SIG-M5 (cell line): ENCODE measurements at regions not wholly inside any gene's neighbourhood (a gene's known extent, or its start where the extent isn't known, plus 50 kb on each side); places are given as distances from the start of the nearest gene placed in this dataset.

Experiments used
- DNase-seq: peaks from one replicate; lab custom pipeline; 2025; lab: John Stamatoyannopoulos, UW

DNA sequence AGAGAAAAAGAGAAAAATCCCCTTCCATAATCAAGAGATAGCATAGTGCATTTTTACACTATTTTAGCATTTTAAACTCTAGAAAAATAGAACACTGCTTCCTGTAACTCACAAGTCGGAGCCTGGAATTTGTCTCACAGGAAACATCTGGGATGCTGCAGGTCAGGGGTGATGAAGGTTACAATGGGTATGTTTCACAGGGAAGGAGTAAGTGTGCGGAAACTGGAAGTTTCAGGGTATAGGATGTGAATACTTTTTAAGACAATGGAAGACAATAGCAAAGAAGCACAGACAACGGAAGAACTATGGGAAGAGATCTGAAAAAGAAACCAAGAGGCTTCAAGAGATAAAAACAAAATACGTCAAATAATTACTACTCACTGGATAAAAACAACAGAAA is 361.0 kb upstream of the MARCKS start:
- DNase-seq: no peak

DNA sequence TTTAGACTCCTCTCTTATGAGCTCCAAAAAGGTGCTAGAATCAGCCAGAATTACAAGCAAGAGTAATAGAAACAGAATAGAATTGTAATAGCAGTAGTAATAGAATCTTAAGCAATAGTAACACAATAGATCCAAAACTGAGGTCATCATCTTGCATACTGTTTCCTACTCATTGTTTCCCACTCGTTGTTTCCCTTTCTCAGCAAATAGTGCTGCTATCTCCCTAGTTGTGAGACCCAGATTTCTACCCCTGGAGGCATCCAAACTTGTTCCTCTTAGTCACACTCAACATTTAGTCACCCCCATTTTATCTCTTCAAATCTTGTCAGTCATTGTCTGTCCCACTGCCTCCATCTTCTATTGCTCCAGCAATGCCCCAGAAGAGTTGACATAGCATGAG is 356.9 kb upstream of the MARCKS start:
- no peak for DNase-seq

DNA sequence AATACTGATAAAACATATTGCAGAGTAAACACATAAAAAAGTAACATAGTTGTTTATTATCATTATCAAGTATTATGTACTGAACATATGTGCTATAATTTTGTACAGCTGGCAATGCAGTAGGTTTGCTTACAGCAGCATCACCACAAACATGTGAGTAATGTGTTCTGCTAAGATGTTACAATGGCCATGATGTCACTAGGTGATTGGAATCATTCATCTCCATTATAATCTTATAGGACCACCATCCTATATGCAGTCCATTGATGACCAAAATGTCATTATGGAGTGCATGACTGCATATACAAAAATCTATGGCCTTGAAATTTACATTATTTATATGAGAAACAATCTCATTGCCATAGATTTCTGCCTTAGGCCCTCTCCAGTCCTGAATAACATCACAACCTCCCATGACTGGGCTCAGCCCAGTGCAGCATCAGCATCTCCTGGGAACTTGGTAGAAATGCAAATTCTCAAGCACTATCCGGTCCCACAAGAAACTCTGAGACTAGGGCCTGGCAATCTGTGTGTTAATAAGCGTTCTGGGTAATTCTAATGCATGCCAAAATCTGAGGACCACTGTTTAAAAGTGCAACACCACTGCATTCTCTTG is 352.0 kb upstream of the MARCKS start:
- no peak for DNase-seq

DNA sequence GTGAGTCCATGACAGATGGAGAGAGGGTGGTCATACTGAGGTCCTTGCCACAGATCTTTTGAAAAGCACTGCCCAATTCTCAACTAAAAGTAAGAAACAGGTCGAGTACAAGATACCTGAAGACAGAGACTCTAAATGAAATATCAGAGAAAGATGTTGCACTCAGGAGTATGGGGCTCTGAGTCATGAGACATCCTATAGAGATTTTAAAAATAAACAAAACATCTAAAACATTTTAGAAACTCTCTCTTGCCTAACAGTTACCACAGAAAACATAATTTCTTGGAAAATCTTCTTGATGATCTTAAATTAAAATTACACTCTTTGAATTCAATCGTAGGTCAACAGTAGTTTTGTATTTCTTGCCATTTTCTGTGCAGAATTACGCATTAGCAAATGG is 348.9 kb upstream of the MARCKS start:
- DNase-seq: no peak

DNA sequence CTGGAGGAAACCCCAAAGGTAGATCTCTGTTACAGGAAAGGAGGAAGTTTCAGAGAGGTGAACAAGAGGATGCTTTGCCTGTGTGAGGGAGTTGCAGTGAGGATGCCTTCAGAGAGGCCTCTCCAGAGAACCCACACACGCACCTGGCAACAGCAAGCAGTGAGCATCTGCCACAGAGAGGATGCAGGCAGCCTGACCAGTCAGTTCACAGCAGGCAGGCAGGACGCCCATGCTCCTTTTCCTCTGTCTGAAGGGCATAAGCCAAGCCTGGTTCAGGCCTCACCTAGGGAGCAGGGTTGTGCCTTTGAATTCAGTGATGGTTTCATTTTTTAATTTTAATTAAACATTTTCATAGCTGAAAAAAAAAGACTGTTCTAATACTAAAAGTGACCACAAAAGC is 346.0 kb upstream of the MARCKS start:
- no peak for DNase-seq

DNA sequence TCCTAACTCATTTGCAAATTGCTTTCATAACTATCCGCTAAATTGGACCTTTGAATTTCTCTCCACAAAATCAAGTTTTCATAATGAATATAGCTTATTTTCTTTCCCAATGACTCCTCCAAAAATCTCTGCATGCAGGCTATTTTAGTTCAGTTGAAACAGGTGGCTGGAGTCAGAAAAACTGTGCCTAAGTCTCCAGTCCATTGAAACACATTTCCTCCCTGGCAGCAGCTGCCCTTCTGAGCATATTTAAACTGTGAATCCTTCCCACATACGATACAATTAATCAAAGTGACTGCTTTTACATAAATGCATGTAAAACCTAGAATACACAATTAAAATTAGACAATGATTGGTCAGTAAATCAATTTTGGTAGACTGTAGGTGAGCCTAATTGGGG is 344.6 kb upstream of the MARCKS start:
- no peak for DNase-seq

DNA sequence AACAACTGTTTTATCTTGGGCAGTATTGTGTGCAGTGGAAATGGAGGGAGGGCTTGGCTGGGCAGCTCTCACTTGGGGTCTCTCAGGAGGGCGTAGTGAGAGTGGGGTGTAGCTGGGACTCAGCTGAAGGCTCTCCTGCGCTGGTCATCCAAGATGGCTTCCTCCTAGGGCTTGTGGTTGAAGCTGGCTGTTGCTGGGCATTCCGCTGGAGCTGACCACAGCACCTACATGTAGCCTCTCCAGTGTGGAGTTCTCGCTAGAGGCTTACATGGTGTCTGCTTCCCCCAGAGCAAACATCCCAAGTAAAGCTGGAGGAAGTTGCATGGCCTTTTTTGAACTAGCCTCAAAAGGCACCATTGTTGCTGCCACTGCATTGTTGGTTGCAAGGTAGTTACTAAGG is 344.1 kb upstream of the MARCKS start:
- DNase-seq: no peak

DNA sequence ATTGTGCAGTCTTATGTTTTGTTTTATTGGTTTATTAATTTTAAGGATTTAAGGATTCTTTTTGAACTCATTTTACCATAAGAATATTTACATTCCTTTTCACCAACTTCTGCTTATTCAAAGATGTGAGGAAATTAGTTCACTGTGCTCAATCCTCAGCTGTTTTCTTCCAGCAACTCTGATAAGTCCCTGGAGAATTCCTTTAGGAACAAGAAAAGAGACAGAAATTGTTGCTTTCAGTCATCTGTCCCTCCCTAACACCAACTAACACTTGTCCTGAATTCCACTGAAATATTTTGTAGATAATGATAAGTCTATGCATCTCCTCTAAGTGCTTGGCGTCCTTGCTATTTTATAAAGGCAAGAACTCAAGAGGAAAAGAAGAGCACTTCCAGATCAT is 334.8 kb upstream of the MARCKS start:
- no peak for DNase-seq

DNA sequence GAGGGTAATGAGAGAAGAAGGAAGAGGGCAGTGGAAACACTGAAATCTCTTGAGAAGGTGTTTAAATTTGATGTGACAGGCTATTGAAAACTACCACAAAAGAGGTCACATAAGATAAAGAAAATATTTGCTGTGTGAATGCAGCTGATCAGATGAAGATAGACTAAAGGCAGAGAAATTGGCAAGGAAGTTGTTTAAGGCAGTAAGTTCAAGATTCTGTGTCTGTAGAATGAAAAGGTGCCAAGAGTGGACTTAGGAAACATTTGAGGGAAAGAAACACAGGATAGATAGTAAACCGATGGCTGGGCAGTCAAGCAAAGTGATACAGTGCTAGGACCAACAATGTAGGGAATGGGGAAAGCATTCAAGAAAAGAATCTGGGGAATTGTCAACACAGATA is 332.3 kb upstream of the MARCKS start:
- DNase-seq: no peak

DNA sequence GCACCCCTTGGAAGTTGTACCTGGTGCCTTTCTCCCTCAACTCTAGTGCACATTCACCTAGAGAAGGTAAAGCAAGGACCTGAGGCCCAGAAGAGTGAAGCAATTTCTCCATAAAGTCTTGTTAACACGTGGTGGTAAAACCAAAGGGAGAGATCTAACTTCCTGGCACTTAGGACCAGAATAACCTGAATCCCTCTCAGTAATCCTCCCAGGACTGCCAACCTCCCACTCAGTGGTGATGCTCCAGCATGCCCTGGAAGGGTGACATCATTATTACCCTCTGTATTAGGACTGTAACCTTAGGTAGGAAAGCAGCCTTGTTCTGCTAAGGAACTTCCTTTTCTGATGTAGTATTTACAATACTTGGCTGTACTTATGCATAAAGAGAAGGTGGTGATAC is 330.6 kb upstream of the MARCKS start:
- no peak for DNase-seq

DNA sequence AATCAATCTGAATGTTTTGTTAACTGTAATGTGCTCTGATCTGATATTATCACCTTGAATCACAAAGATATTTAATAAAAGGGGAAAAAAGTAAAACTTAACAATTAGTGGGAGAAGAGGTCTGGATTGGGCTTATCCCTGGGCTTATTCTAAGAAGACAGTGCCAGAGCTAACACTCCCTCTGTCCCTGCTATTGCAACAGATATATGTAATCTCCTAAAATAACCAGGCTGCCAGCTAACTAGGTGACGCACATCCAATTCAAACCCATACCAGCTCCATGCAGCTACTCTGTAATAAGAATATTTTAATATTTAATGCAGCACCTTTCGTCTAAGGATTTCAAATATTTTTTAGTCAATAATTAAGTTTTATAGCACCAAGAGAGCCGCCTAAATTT is 330.1 kb upstream of the MARCKS start:
- DNase-seq: no peak

DNA sequence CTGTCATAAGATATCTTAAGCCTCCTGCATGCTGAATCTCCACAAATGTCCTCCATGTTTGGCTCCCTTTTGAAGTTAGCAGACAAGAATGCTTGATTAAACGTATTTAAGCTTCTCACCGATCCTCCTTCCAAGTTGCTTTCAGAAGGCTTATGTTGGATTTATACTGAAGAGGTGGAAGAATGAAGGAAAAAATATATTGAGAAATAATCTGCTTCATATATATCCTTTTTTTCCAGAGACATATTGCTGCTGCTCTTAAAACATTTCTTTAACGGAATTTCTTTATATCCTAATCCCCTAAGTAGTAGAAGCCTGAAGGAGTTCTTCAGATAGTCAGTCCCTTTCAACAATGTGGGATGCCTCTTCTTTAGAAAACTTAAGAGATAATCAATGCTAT is 329.0 kb upstream of the MARCKS start:
- no peak for DNase-seq

DNA sequence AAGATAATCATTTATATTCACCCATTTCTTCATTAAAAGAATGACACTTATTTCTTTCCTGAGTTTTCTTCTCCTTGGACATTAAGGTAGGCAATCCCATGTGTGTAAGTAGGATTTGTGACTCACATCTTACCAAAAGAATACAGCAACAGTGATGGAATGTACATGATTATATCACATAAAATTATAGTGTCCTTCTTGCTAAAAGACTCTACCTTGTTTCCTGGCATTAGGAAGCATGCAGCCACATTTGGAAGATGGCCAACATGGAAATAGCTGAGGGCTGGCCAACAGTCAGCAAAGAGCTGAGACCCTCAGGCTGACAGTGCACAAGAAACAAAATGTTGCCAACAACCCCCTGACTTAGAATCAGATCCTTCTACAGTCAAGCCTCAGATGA is 327.9 kb upstream of the MARCKS start:
- DNase-seq: no peak

DNA sequence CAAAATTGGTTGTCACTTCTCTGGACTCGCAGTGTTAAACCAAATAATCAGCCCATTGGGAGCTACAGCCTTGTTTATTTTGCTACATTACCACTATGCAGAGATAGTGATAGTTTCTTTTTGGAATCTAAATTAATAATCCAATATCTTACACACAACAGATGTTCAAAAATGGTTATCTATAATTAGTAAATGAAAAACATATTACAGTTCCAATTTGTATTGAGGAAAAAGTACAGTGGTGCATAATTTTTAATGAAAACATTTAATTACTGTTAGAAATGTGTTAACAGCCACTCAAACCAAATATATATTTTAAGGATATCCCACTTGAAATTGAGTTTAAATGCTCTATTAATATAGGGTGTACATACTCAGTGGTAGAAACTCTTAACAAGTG is 327.3 kb upstream of the MARCKS start:
- no peak for DNase-seq

DNA sequence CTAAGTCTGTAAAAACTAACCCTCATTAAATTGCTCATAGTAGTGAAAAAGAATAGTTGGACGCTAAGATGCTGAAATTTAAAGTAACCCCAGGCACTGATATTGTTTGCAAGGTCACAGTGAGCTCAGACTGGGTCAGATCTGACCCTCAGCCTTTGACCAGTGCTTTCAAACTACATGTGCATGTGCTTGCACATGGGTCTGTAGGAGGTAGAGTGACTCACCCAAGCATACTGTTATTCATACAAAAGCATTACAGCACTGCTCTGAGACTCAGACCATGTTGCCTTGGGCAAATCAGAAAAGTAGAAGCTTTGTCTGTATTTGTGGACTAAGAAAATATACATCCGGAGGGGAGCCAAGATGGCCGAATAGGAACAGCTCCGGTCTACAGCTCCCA is 326.4 kb upstream of the MARCKS start:
- no peak for DNase-seq

DNA sequence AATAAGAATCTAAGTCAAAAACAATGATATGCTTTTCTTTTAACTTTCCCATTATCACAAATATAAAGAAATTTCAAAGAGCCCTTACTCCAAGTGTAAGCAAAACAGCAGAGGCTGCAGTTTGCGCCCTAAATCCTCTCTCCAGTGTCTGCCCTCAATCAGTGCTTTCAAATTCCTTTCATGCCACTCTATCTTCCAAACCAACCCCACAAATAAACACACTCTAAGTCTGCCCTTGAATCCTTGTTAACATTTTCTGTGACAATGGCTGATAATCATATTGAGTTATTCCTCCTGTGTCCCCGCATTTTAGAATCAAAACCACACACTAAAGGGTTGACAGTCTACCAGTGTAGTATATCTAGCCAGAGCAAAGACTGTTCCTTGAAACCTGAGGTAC is 317.9 kb upstream of the MARCKS start:
- no peak for DNase-seq

DNA sequence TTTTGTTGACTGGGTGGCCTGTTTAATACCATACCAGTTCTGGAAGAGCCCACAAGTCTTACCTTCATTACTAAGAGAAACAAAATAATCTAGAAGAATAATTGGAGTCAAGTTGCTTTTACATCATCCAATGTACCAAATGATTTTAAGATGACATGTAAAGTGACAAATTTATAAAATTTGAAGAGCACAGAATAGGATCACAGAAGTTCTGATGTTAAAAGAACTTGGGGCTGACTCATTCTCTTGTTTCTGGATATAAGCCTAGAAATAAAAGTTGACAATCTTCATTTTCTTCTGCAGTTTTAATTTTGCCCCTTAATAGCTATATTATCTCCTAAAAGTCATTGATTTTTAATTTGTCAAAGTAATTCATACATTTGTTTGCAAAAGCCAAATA is 317.5 kb upstream of the MARCKS start:
- no peak for DNase-seq

DNA sequence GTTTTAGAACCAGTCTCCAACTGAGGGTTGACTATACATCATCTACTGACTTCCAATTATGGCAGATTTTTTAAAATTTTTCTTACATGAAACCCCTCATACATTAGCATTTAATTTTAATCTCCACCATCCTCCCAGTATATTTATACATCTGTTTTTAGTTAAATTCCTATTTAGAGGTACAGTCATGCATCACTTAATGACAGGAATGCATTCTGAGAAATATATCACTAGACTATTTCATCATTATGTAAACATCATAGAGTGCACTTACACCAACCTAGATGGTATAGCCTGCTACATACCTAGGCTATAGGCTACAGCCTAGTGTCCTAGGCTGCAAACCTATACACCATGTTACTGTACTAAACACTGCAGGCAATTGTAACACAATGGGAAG is 316.7 kb upstream of the MARCKS start:
- DNase-seq: no peak

DNA sequence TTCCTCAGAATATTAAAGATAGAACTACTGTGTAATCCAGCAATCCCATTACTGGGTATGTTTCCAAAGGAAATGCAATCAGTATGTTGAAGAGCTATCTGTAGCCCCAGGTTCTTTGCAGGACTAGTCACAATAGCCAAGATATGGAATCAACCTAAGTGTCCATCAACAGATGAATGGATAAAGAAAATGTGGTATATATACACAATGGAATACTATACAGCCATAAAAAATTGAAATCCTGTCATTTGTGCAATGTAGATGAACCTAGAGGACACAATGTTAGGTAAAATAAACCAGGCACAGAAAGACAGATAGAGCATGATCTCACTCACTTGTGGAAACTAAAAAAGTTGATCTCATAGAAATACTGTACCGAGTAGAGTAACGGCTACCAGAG is 306.0 kb upstream of the MARCKS start:
- DNase-seq: no peak

DNA sequence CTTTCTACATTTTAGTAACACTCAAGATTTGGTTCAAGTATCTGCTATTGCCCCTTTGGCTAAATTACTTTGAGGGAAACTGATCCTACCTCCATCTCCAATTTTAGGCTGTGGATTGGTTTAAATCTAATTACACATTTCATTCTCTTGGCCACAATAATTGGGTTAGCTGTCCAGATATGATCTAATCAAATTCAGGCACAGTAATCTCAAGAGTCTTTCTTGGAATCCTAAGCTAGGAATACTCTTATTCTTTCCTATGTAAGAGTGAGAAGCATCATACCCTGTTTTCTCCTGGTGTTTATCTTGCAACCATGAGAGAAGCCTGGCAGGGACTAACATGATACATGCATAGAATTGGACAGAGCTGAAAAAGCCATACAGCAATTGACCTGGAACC is 300.4 kb upstream of the MARCKS start:
- no peak for DNase-seq

DNA sequence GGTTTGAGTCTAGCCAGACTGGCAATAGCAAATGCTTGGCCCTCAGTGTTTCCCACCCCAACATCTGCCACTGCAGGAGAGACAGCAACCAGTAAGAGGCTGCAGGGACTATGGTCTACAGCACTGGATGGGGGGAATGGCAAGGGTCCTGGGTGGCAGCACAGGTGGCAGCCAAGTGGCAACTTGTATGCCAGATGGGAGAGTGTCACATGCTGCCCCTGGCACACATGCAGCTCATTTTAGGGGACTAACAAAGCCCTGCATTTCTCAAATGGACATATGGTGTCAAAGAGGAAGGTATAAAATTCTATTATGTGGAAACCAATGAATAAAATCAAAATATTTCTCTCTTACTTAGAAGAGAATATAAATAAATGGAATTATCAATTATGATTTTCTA is 298.7 kb upstream of the MARCKS start:
- no peak for DNase-seq

DNA sequence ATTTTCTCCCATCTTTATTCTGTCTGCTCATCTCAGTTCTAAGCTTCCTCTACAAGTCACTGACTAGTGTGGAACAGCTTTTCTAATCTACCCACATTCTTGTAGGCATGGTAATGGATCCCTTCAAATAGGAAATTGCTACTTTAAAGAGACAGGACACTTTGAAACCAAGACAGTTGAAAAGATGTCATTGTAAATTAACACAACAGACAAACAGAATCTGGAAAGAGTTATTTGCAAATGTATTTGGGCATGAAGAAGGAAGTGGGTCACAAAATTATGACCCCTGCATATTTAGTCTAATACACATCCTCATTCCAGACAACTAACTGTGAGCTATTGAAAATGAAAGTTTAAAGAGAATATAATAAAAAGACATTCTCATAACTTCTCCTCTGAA is 298.2 kb upstream of the MARCKS start:
- no peak for DNase-seq

DNA sequence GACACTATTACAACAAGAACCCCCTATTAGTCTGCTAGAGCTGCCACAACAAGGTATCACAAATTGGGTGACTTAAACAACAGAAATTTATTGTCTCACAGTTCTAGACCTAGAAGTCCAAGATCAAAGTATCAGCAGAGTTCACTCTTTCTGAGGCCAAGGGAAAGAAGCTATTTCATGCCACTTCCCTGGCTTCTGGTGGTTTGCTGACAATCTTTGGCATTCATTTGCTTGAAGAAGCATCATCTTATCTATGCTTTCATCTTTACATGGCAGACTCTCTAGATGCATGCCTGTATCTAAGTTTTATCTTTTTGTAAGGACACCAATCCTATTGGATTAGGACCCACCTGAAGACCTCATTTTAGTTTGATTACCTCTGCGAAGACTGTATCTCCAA is 296.8 kb upstream of the MARCKS start:
- DNase-seq: no peak

DNA sequence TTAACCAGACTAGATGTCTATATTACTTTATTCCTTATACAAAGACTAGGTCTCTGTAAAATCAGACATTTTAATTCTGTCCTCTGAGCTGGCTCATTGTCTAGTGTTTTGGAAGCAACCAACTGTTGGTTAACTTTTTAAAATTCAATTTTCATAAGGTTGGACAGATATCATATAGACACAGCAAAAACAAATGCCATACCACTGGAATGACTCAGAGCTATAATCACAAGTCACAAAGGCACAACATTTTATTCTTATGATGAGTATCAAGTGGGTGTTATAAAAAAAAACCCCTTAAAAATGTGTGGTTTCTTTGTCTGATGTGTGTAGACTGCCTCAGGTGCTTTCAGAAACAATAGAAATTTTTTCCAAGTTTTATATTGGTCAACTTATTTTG is 296.2 kb upstream of the MARCKS start:
- no peak for DNase-seq

DNA sequence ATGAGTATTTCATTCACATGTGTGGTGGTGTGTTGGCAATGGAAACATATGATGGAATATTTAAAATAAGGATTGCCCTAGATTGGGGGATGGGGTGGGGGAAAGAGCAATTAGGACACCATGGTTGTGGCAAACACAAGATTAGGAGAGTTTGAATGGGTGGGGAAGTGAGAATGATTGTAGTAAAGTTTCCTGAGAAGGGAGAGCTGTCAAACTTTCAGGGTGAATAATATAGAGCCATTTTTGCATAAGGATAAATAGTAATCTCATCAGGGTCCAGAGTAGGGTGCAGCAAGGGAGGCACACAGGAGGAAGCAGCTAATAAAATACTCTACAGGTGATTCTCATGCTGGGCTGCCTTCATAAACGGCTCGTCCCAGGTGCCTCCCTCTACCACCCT is 294.9 kb upstream of the MARCKS start:
- no peak for DNase-seq
